Brain microvascular endothelial cell (primary cell): ENCODE measurements at regions not wholly inside any gene's neighbourhood (a gene's known extent, or its start where the extent isn't known, plus 50 kb on each side); places are given as distances from the start of the nearest gene placed in this dataset.

Experiments used
- DNase-seq: peaks from one replicate; pipeline ENCODE4 v3.0.0-alpha.2; 2020
- H3K27ac ChIP-seq: fragments of 250-450 bp; sonication (Bioruptor Pico); 2 replicates; pipeline ENCODE4 v1.5.1; 2020; ENCODE audit warnings: mild to moderate bottlenecking, moderate library complexity
- H3K27me3 ChIP-seq: fragments of 250-450 bp; sonication (Bioruptor Pico); replicated peaks from 2 replicates; pipeline ENCODE4 v1.5.1; 2020; ENCODE audit warnings: mild to moderate bottlenecking
- H3K36me3 ChIP-seq: fragments of 250-450 bp; sonication (Bioruptor Pico); replicated peaks from 2 replicates; pipeline ENCODE4 v1.5.1; 2020; ENCODE audit warnings: mild to moderate bottlenecking
- H3K4me3 ChIP-seq: 2 replicates; pipeline ENCODE4 v1.5.1; 2011; ENCODE audit warnings: low read depth, mild to moderate bottlenecking, control low read depth, low read length, moderate library complexity
- CTCF ChIP-seq: IDR thresholded peaks from 2 replicates; pipeline ENCODE4 v1.5.1; 2011; ENCODE audit warnings: low read depth, mild to moderate bottlenecking, moderate library complexity, low read length, control low read depth, inconsistent platforms; ENCODE audit errors: missing control alignments
- in situ Hi-C: cut with HindIII; loops from 2 replicates; pipeline ENCODE4 v1.10.0; 2017; ENCODE audit warnings: low sequenced_read_pairs, low pct_ligation_motif_present

GRCh38 chr5:125056671-125057485 is 310.4 kb upstream of the ZNF608 start:
- Histone ChIP-seq H3K27me3 (no peaks in the 10 kb centered on the region), H3K27ac (no peak overlapping the region), H3K4me3 (no peak overlapping the region), H3K36me3 (no peaks in the 10 kb centered on the region)
- no peak for DNase-seq
- in situ Hi-C loops, result no loop called here
- TF ChIP-seq CTCF, result no peak

- TF ChIP-seq CTCF, result no peak
- Histone ChIP-seq H3K27ac (peak overlapping the region; percentile 6), H3K4me3 (no peak overlapping the region), H3K27me3 (no peaks in the 10 kb centered on the region), H3K36me3 (no peaks in the 10 kb centered on the region)
- DNase-seq, result peak; percentile 58
- in situ Hi-C loops, result no loop called here
These were observed 311.7 kb upstream of the ZNF608 start for GRCh38 chr5:125057912-125058826.

DNA sequence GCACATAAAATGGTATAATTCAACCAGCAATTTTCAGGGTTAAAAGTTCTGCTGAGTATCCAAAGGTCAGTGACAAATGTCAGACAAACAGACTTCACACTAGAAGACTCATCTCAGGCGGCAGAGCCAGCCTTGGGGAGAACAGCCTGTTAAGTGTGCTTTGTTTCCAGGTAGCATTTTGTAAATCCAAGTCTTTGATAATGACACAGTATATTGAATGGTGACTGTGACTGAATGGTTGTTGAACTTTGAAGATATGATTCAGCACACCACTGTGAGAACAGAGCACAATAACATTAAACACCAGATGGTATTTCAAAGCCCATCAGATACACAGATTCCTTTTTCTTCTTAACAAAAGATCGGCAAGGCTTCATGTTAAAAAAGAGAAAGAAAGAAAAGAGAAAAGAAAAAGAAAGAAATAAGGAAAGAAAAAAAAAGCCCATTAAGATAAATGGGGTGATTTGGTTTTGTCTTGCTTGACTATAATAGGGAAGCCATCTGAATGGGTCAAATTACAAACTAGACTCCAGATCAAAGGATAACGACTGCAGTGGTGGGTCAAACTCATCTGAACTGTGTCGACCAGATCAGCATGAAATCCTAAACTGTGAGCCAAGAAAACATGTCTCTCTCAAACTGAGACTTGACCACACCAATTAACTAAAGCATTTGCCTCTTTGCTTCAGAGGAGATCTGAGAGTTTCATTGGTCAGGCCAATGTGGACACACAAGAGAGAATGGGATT is 313.0 kb upstream of the ZNF608 start:
- Histone ChIP-seq H3K4me3 (no peak overlapping the region), H3K36me3 (no peaks in the 10 kb centered on the region), H3K27ac (peak overlapping the region; percentile 6), H3K27me3 (no peaks in the 10 kb centered on the region)
- peak; percentile 14 for DNase-seq
- no peak for TF ChIP-seq CTCF
- in situ Hi-C loops, result no loop called here

DNA sequence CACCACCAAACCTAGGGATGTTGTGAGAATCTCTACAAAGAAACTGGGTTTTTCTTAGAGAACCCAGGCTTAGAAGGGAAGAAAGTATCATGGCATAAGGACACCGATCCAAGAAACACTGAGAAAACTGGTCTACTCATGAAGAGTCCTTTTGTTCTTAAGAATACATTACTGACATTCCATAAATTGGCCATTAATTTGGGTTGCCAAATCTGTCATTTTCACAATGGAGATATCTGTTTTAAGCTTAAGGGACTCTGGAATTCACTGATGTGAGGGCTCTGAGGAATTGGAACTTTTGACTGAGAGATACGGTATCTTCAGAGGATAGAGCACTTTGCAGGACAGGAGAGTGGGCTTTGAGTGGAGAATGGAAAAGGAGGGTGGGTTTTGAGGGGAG is 315.3 kb upstream of the ZNF608 start:
- no peak overlapping the region for H3K27ac ChIP-seq
- TF ChIP-seq CTCF, result no peak

GRCh38 chr5:125064621-125065438 is 318.4 kb upstream of the ZNF608 start:
- H3K27ac ChIP-seq, result no peak overlapping the region
- no peak for TF ChIP-seq CTCF
- H3K4me3 ChIP-seq, result no peak overlapping the region
- no peaks in the 10 kb centered on the region for H3K36me3 ChIP-seq
- no peaks in the 10 kb centered on the region for H3K27me3 ChIP-seq
- no peak for DNase-seq
- in situ Hi-C loops, result no loop called here

More for the DNA sequence above, 315.3 kb upstream of the ZNF608 start:
- DNase-seq, result no peak
- H3K36me3 ChIP-seq, result no peaks in the 10 kb centered on the region
- in situ Hi-C loops, result no loop called here
- H3K27me3 ChIP-seq, result no peaks in the 10 kb centered on the region
- H3K4me3 ChIP-seq, result no peak overlapping the region
